K562 (cell line): ENCODE measurements at regions not wholly inside any gene's neighbourhood (a gene's known extent, or its start where the extent isn't known, plus 50 kb on each side); places are given as distances from the start of the nearest gene placed in this dataset.

ENCODE experiments used
- BRD4 ChIP-seq: fragments of 200-600 bp; sonication (generic); IDR thresholded peaks from 2 replicates; pipeline ENCODE4 v1.6.1; 2017; ENCODE audit warnings: inconsistent platforms
- MXD1 ChIP-seq: fragments of 250-450 bp; sonication (Bioruptor Pico); IDR thresholded peaks from 2 replicates; pipeline ENCODE4 v1.8.0; 2021; ENCODE audit warnings: borderline replicate concordance, mild to moderate bottlenecking, moderate library complexity; ENCODE audit not compliant: poor library complexity, severe bottlenecking
- NCOA6 ChIP-seq: fragments of 450-650 bp; IDR thresholded peaks from 2 replicates; pipeline ENCODE4 v1.6.1; 2017; ENCODE audit warnings: mild to moderate bottlenecking
- ZBTB43 ChIP-seq: sonication (generic); formaldehyde crosslinking; IDR thresholded peaks from 2 replicates; pipeline ENCODE4 v1.8.0; 2023; ENCODE audit warnings: mild to moderate bottlenecking, missing genetic modification reagents
- TF ChIP-seq, protein P1 (sequence below): fragments of 250-450 bp; sonication (Bioruptor Pico); IDR thresholded peaks from 2 replicates; pipeline ENCODE4 v1.5.0; 2022; ENCODE audit warnings: mild to moderate bottlenecking

DNA sequence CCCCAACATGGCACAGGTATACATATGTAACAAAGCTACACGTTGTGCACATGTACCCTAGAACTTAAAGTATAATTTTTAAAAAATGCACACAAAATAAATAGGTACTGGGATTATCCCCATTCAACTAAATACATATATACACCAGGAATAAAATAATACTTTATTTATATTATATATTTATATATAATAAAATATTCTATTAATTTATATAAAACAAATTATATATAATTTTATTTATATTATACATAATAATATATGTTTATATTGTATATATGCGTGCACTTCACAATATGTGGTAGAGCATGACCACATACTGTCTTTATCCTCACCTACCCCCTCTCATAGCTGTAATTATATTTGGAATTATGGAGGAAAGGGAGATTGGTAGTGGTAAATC, 119.1 kb upstream of the TMEM260 start (continued):
- TF ChIP-seq ZBTB43 (CRISPR knock-in tag), result no peak
- TF ChIP-seq NCOA6, result no peak
- TF ChIP-seq, protein P1, sequence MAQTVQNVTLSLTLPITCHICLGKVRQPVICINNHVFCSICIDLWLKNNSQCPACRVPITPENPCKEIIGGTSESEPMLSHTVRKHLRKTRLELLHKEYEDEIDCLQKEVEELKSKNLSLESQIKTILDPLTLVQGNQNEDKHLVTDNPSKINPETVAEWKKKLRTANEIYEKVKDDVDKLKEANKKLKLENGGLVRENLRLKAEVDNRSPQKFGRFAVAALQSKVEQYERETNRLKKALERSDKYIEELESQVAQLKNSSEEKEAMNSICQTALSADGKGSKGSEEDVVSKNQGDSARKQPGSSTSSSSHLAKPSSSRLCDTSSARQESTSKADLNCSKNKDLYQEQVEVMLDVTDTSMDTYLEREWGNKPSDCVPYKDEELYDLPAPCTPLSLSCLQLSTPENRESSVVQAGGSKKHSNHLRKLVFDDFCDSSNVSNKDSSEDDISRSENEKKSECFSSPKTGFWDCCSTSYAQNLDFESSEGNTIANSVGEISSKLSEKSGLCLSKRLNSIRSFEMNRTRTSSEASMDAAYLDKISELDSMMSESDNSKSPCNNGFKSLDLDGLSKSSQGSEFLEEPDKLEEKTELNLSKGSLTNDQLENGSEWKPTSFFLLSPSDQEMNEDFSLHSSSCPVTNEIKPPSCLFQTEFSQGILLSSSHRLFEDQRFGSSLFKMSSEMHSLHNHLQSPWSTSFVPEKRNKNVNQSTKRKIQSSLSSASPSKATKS (CRISPR knock-in tag), result no peak
- TF ChIP-seq MXD1 (CRISPR knock-in tag), result no peak
- no peak for TF ChIP-seq BRD4
